Neural cell (in vitro differentiated cells): ENCODE measurements at regions not wholly inside any gene's neighbourhood (a gene's known extent, or its start where the extent isn't known, plus 50 kb on each side); places are given as distances from the start of the nearest gene placed in this dataset.

ENCODE experiments used
- EP300 ChIP-seq: fragments of 450-650 bp; conservative IDR thresholded peaks from 2 replicates; pipeline ENCODE4 v1.6.1; 2014; ENCODE audit warnings: antibody characterized with exemption, mild to moderate bottlenecking, moderate library complexity; ENCODE audit not compliant: poor library complexity, severe bottlenecking
- EZH2 ChIP-seq: fragments of 200-600, 300-800 bp; shearing (Covaris generic), sonication (generic); IDR thresholded peaks from 2 replicates; pipeline ENCODE4 v1.6.1; 2014; ENCODE audit warnings: antibody characterized with exemption, low read length, borderline replicate concordance, mild to moderate bottlenecking; ENCODE audit not compliant: insufficient read depth, poor library complexity, severe bottlenecking
- MXI1 ChIP-seq: fragments of 450-650 bp; conservative IDR thresholded peaks from 2 replicates; pipeline ENCODE4 v1.6.1; 2014; ENCODE audit warnings: antibody characterized with exemption, mild to moderate bottlenecking; ENCODE audit not compliant: poor library complexity, severe bottlenecking
- POLR2AphosphoS5 ChIP-seq: IDR thresholded peaks from 2 replicates; pipeline ENCODE4 v1.6.1; 2012
- RAD21 ChIP-seq: fragments of 450-650 bp; conservative IDR thresholded peaks from 2 replicates; pipeline ENCODE4 v1.6.1; 2014; ENCODE audit warnings: antibody characterized with exemption, mild to moderate bottlenecking, moderate library complexity
- SMC3 ChIP-seq: fragments of 450-650 bp; conservative IDR thresholded peaks from 2 replicates; pipeline ENCODE4 v1.6.1; 2014; ENCODE audit warnings: antibody characterized with exemption, mild to moderate bottlenecking, moderate library complexity; ENCODE audit not compliant: poor library complexity
- TAF1 ChIP-seq: IDR thresholded peaks from 2 replicates; pipeline ENCODE4 v1.6.1; 2012; ENCODE audit warnings: low read depth
- TF ChIP-seq, protein P1 (sequence below): fragments of 450-650 bp; IDR thresholded peaks from 2 replicates; pipeline ENCODE4 v1.5.1; 2014; ENCODE audit warnings: antibody characterized with exemption, mild to moderate bottlenecking, moderate library complexity; ENCODE audit not compliant: poor library complexity, severe bottlenecking
- TF ChIP-seq, protein P2 (sequence below): IDR thresholded peaks from 2 replicates; pipeline ENCODE4 v1.6.1; 2012; ENCODE audit warnings: borderline replicate concordance

DNA sequence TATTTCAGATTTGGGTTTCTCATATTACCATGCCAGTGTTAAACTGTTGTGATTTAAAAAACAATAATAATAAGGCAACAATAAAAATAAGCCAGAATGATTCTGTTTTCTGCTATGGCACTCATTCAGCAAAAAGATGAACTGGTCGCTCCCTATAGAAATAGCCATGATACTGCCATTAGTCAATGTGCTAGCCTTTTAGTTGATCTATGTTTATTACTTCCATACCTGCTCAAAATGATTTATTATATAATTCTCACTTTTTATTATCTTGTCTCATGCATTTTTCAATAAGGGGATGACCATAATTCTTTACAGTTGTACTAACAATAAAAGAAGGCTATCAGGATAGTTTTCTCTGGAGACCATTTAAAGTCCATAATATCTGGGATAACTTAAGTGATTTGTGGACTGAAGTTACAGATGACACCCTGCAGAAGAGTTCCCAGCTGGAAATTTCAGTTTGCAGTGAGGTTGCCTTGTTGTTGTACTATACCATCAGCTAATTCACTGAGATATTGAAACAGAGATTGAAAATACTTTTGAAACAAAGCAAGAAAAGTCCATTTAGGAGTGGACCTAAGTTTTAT, 334.3 kb downstream of the GABRB2 start:
- TF ChIP-seq, protein P1, sequence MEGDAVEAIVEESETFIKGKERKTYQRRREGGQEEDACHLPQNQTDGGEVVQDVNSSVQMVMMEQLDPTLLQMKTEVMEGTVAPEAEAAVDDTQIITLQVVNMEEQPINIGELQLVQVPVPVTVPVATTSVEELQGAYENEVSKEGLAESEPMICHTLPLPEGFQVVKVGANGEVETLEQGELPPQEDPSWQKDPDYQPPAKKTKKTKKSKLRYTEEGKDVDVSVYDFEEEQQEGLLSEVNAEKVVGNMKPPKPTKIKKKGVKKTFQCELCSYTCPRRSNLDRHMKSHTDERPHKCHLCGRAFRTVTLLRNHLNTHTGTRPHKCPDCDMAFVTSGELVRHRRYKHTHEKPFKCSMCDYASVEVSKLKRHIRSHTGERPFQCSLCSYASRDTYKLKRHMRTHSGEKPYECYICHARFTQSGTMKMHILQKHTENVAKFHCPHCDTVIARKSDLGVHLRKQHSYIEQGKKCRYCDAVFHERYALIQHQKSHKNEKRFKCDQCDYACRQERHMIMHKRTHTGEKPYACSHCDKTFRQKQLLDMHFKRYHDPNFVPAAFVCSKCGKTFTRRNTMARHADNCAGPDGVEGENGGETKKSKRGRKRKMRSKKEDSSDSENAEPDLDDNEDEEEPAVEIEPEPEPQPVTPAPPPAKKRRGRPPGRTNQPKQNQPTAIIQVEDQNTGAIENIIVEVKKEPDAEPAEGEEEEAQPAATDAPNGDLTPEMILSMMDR, result no peak
- TF ChIP-seq TAF1 (no peak), POLR2AphosphoS5 (no peak), EZH2 (no peak), RAD21 (no peak), EP300 (no peak), MXI1 (no peak), SMC3 (no peak)
- TF ChIP-seq, protein P2, sequence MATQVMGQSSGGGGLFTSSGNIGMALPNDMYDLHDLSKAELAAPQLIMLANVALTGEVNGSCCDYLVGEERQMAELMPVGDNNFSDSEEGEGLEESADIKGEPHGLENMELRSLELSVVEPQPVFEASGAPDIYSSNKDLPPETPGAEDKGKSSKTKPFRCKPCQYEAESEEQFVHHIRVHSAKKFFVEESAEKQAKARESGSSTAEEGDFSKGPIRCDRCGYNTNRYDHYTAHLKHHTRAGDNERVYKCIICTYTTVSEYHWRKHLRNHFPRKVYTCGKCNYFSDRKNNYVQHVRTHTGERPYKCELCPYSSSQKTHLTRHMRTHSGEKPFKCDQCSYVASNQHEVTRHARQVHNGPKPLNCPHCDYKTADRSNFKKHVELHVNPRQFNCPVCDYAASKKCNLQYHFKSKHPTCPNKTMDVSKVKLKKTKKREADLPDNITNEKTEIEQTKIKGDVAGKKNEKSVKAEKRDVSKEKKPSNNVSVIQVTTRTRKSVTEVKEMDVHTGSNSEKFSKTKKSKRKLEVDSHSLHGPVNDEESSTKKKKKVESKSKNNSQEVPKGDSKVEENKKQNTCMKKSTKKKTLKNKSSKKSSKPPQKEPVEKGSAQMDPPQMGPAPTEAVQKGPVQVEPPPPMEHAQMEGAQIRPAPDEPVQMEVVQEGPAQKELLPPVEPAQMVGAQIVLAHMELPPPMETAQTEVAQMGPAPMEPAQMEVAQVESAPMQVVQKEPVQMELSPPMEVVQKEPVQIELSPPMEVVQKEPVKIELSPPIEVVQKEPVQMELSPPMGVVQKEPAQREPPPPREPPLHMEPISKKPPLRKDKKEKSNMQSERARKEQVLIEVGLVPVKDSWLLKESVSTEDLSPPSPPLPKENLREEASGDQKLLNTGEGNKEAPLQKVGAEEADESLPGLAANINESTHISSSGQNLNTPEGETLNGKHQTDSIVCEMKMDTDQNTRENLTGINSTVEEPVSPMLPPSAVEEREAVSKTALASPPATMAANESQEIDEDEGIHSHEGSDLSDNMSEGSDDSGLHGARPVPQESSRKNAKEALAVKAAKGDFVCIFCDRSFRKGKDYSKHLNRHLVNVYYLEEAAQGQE, result no peak
